NCI-H345 treated with DMSO at 0.1 percent for 48 hours (cell line): ENCODE measurements at regions not wholly inside any gene's neighbourhood (a gene's known extent, or its start where the extent isn't known, plus 50 kb on each side); places are given as distances from the start of the nearest gene placed in this dataset.
"Not testable (repeated sequence)": the region's sequence is repeated elsewhere in the genome, so short reads cannot be mapped to it uniquely, and the experiment has no call there.

Experiments used
- DNase-seq: peaks from one replicate; lab custom pipeline; 2025; ENCODE audit not compliant: unreplicated experiment; lab: John Stamatoyannopoulos, UW

GRCh38 chr6:170149681-170150589, 140.9 kb downstream of the DLL1 start:
- DNase-seq = no peak

DNA sequence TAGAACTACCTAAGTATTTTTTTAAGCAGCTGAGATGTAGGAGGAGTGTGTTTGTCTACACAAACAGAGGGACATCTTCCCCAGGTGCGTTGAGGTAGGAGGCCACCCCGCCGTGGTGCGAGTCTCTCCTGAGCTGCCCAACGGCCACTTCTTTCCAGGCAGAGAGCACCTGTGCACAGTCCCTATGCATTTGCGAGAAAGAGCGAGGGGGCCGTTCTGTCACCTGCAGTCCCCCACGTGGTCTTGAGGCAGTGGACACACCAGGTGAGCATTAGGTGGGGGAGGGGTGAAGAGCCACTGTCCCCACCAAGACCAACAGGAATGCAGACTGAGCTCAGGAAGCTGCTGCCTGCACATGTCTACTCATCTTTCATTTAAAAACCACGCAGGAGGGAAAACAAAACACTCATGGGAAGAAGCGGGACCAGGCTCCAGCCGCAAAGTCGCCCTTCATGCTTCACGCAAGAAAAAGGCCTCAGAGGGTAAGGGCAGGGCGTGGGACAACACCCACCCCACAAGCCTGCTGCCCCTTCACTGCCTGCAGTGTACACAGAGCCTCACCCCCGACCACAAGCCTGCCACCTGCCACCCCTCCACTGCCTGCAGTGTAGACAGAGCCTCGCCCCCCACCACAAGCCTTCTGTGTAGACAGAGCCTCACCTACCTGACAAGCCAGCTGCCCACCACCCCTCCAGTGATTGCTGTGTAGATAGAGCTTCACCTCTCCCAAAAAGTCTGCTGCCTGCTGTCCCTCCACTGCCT, 142.0 kb downstream of the DLL1 start:
- no peak for DNase-seq

DNA sequence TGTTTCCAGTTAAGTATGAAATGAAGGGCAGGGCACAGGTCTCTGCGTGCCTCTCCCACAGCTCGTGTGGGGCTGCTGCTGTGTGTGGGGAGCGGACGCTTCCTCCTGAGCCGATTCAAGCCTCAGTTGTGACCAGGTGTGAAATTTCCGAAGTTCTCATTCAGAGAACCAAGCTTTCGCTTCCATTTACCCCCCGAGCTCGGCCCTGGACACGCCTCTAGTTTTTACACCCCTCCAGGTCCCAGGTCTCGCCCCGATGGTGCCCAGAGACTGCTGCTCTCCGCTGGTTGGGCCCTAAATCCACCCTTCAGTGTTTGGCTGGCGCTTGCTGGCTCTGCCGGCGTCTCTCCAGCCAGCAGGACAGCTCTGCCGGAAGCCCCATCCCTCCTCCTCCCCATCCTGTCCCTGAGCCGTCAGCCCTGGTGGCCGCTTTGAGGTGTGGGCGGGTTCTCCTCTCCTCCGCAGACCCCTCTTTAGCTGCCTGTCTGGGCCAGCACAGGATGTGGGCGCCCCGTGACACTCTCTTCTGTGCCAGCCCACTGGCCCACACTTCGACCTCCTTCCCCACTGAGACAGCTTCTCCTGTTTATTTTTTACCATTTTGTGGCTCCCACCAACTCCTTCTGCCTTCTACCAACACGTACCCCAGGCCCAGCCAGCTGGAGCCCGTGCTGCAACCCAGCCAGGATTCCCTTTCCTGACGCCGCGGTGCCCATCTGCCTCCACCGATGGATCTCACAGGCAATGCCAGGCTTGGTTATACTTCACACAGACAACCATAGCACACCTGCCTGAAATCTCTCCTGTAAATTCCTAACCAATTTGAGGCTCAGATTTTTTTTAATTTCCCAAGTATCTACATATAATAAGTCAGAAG, 142.8 kb downstream of the DLL1 start:
- no peak for DNase-seq

DNA sequence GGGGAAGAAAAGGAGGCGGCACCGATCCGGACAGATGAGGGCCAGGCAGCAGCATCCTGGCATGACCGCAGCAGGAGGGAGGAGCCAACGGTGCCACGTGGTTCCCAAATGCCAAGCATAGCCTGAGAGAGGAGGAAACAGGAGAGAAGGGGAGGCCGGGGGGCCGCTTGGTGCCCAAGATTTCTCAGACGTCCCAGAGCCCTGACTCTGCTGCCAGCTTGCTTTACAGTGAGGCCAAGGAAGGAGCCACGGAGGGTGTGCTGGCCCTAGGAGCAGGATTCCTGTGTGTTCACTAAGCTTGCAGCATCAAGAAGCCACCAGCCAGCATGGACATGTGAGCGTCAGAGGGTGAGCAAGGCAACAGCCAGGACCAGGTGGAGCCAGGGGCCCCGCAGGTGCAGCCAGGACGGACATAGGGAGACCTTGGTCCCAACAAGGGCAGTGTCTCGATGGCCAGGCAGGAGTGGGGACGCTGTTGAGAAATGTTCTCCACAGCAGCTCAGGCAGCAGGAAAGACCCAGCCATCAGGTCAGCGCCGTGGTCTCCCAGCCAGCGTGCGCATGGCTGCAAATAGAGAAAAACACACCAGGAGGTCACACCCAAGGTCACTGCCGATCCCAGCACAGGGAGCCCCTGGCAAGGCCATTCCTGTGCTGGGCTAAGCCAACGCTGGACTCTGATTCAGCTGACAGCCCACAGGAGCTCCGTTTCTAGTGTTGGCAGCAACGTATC, 143.7 kb downstream of the DLL1 start:
- DNase-seq = no peak

DNA sequence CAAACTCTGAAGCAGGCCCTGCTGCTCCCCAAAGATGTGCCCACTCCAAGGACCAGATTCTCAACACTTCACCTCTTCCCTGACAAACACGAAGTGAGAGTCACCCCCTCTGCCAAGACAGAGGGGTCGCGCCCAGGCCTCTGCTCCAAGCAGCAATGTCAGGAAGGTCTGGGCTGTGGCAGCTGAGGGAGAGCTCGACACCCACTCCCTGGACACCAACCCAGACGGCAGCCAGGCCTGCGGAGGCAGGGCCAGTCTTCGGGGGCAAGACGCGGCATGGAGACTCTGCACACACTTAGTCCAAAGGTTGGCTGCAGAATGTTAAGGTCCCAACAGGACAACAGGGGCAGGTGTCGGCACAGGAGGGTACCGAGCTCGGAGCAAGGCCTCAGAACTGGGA, 144.2 kb downstream of the DLL1 start:
- DNase-seq = no peak

DNA sequence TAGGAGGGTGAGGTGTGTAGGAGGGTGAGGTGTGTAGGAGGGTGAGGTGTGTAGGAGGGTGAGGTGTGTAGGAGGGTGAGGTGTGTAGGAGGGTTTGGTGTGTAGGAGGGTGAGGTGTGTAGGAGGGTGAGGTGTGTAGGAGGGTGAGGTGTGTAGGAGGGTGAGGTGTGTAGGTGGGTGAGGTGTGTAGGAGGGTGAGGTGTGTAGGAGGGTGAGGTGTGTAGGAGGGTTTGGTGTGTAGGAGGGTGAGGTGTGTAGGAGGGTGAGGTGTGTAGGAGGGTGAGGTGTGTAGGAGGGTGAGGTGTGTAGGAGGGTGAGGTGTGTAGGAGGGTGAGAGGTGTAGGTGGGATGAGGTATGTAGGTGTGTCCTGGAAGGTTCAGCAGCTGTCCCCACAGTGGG, 144.7 kb downstream of the DLL1 start:
- not testable (repeated sequence) for DNase-seq

- DNase-seq = not testable (repeated sequence)
Observed at GRCh38 chr6:170145716-170146115, 145.2 kb downstream of the DLL1 start.

DNA sequence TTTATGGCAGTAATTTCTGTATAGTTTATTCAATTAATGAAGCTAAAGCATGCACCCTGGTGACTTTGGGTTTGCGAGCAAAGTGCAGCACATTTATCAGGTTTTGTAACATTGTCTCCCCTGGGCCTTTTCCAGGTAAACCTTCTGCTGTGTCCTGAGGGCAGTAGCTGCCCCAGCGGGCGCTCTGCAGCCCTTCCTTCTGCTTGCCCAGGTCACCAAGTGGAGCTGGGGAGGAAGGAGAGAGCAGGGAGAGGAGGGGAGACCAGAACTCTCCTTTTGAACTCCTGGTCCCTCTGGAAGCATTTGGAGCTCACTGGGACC, 145.6 kb downstream of the DLL1 start:
- DNase-seq = no peak

DNA sequence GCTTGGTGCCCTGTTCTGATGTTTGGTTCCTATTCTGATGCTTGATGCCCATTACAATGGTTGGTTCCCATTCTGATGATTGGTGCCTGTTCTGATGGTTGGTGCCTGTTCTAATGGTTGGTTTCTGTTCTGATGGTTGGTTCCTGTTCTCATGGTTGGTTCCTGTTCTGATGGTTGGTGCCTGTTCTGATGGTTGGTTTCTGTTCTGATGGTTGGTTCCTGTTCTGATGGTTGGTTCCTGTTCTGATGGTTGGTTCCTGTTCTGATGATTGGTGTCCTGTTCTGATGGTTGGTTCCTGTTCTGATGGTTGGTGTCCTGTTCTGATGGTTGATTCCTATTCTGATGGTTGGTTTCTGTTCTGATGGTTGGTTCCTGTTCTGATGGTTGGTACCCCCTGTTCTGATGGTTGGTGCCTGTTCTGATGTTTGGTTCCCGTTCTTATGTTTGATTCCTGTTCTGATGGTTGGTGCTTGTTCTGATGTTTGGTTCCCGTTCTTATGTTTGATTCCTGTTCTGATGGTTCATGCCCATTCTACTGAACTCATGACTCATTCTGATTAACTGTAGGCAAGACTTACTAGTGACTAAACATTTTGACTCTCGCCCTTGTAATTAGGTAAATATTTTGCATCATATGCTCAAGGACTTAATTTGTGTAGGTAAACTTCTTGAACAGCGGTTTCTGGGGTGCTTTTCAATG, 146.2 kb downstream of the DLL1 start:
- no peak for DNase-seq

GRCh38 chr6:170143401-170144150, 147.3 kb downstream of the DLL1 start:
- no peak for DNase-seq

DNA sequence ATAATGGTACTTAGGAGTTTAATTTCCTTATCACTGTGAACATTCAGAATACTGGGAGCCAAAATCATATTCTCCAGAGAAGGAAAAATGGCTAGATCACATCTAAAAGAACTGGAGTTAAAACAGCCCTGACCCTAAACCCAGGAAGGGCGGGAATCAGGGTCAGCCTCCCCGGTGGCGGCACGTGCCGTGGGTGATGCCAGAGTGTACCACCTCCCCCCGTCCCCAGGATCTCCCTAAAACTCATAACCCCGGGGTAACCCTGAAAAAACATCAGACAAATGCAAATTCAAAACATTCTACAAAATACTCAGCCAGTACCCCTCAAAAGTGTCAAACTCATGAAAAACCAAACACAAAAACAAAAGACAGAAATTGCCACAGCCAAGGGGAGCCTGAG, 148.3 kb downstream of the DLL1 start:
- no peak for DNase-seq

DNA sequence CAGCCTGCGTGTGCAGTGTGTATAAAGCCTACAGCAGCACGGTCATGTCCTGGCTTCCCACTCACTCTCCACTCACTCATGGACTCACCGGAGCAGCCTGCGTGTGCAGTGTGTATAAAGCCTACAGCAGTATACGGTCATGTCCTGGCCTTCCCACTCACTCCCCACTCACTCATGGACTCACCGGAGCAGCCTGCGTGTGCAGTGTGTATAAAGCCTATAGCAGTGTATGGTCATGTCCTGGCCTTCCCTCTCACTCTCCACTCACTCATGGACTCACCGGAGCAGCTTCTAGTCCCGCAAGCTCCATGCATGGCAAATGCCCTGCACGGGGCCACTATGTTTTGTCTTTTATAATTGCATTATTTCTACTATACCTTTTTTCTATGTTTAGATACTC, 149.8 kb downstream of the DLL1 start:
- DNase-seq = not testable (repeated sequence)

DNA sequence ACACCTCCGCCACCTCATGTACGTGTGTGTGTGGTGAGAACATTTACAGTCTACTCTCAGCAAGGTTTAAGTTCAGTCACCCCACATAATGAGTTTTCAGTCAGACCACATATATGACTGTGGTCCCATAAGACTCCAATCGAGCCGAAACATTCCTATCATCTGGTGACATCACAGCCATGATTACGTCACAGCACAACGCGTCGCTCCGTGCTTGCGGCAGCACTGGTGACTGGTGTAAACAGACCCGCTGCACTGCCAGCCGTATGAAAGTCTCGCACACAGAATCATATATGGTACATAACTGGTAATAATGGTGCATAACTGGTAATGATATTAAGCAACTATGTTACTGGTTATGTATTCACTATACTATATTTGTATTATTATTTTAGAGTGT, 150.7 kb downstream of the DLL1 start:
- no peak for DNase-seq

- no peak for DNase-seq
Observed at GRCh38 chr6:170139531-170139930, 151.3 kb downstream of the DLL1 start.

DNA sequence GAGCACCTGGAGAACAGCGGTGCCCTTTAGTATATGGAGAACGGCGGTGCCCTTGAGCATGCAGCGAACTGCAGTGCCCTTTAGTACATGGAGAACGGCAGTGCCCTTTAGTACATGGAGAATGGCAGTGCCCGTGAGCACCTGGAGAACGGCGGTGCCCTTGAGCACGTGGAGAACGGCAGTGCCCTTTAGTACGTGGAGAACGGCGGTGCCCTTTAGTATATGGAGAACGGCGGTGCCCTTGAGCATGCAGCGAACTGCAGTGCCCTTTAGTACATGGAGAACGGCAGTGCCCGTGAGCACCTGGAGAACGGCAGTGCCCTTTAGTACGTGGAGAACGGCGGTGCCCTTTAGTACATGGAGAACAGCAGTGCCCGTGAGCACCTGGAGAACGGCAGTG, 151.8 kb downstream of the DLL1 start:
- not testable (repeated sequence) for DNase-seq

DNA sequence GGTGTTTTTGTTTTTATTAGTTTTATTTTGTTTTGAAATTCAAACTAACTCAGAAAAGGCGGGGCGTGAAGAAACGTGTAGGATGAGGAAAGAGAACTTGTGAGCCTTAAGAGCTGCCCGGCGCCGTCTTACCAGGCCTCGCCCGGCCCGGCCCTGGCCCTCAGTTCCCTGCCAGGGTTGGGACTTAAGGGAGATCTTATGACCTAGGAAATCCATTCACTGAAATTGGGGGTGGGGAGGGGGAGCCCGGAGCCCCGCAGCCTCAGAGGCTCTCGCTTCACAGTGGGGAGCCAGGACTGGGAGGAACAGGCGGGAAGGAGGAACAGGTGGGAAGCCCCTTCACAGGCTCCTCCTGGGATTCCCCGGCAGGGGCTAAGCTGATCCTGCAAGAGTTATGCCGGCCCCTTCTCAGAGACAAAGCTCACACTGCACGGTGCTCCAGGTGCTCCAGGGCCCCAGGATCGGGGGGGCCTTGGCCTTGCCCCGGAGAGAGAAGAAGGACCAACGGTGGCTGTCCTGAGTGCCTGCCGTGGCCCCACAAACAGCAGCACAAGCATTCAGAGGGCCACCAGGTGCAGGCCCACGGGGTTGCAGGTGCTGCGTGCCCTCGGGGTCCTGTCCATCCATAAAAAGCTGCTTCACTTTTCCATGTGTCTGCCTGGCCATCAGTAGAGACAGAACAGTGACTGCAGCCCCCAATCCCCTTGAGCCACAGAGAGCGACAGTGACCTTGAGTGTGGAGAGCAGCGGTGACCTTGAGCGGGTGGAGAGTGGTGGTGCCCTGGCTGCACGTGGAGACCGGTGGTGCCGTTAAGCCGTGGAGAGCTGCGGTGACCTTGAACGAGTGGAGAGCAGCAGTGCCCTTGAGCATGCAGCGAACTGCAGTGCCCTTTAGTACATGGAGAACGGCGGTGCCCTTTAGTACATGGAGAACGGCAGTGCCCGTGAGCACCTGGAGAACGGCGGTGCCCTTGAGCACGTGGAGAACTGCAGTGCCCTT, 152.7 kb downstream of the DLL1 start:
- DNase-seq = no peak

- no peak for DNase-seq
Observed at GRCh38 chr6:170137176-170137891, 153.5 kb downstream of the DLL1 start.
